CD4-positive, alpha-beta T cell treated with Interleukin-2 at 100 ng/mL for 4 hours (primary cell): ENCODE measurements at regions not wholly inside any gene's neighbourhood (a gene's known extent, or its start where the extent isn't known, plus 50 kb on each side); places are given as distances from the start of the nearest gene placed in this dataset.

Source experiments
- DNase-seq: peaks from one replicate; pipeline ENCODE4 v3.0.0-alpha.2; 2020; ENCODE audit warnings: low spot score

- DNase-seq = no peak
These were observed 50.7 kb downstream of the ARHGAP35 start for GRCh38 chr19:46911456-46911855.

GRCh38 chr19:46913198-46913851 lies 52.5 kb downstream of the ARHGAP35 start:
- no peak for DNase-seq

DNA sequence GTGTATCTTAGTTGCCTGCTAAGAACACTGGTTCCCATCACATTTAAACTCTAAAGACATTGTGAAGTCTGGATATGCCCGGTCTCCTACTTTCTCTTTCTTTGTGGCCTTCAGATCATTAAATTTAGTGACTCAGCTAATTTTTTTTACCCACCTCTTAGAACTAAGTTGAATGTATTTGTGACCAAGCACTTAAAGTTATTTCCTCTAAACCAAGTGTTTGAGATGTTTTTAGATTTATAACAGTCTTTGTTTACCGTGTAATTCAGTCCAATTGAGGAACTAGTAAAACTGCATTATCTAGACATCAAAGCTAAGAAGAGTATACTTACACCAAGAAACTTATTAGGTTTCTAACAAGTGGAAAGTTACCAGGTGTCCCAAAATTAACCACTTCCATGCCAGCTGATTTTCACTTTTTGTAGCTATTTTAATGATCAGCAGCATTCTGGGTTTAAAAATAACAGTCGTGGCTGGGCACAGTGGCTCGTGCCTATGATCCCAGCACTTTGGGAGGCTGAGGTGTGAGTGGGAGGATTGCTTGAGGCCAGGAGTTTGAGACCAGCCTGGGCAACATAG lies 53.1 kb downstream of the ARHGAP35 start:
- DNase-seq = peak; percentile 15

GRCh38 chr19:46915386-46915785 lies 54.6 kb downstream of the ARHGAP35 start:
- no peak for DNase-seq

- DNase-seq = no peak
These were observed 56.2 kb downstream of the ARHGAP35 start for GRCh38 chr19:46917002-46917401.

DNA sequence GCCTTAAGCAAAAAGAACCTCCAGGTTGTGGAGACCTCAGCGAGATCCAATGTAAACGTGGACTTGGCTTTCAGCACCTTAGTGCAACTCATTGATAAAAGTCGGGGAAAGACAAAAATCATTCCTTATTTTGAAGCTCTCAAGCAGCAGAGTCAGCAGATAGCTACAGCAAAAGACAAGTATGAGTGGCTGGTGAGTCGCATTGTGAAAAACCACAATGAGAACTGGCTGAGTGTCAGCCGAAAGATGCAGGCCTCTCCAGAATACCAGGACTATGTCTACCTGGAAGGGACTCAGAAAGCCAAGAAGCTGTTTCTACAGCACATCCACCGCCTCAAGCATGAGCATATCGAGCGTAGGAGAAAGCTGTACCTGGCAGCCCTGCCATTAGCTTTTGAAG lies 58.5 kb downstream of the ARHGAP35 start:
- no peak for DNase-seq

DNA sequence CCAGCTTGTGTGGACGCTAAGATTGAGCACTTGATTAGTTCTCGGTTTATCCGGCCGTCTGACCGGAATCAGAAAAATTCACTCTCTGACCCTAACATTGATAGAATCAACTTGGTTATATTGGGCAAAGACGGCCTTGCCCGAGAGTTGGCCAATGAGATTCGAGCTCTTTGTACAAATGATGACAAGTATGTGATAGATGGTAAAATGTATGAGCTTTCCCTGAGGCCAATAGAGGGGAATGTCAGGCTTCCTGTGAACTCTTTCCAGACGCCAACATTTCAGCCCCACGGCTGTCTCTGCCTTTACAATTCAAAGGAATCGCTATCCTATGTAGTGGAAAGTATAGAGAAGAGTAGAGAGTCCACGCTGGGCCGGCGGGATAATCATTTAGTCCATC lies 59.6 kb downstream of the ARHGAP35 start:
- DNase-seq = no peak

DNA sequence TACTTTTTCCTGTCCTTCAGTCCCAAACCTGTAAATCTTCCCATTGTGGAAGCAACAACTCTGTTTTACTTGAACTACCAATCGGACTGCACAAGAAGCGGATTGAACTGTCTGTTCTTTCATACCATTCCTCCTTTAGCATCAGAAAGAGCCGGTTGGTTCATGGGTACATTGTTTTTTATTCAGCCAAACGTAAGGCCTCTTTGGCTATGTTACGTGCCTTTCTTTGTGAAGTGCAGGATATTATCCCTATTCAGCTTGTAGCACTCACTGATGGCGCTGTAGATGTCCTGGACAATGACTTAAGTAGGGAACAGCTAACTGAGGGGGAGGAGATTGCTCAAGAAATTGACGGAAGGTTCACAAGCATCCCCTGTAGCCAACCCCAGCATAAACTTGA lies 60.3 kb downstream of the ARHGAP35 start:
- no peak for DNase-seq

GRCh38 chr19:46922465-46922864 lies 61.7 kb downstream of the ARHGAP35 start:
- no peak for DNase-seq

GRCh38 chr19:46924874-46925547 lies 64.2 kb downstream of the ARHGAP35 start:
- DNase-seq = peak; percentile 37

DNA sequence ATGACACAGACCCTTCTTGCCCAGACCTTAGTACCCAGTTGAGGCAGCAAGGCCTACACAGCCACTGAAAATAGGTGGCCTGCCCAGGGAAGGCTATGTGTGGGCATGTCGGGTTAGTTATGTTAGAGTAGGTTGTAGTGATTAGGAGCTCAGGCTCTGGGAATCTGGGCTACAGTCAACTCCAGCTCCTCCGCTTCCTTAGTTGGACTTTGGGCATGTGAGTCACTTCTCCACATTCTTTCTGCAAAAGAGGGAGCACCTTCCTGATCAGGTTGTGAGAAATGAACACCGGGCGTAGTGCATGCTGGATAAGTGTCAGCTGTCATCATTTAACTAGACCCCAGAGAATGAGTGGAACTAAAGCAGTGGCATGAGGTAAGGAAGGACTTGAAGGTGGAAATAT lies 64.8 kb downstream of the ARHGAP35 start:
- no peak for DNase-seq

DNA sequence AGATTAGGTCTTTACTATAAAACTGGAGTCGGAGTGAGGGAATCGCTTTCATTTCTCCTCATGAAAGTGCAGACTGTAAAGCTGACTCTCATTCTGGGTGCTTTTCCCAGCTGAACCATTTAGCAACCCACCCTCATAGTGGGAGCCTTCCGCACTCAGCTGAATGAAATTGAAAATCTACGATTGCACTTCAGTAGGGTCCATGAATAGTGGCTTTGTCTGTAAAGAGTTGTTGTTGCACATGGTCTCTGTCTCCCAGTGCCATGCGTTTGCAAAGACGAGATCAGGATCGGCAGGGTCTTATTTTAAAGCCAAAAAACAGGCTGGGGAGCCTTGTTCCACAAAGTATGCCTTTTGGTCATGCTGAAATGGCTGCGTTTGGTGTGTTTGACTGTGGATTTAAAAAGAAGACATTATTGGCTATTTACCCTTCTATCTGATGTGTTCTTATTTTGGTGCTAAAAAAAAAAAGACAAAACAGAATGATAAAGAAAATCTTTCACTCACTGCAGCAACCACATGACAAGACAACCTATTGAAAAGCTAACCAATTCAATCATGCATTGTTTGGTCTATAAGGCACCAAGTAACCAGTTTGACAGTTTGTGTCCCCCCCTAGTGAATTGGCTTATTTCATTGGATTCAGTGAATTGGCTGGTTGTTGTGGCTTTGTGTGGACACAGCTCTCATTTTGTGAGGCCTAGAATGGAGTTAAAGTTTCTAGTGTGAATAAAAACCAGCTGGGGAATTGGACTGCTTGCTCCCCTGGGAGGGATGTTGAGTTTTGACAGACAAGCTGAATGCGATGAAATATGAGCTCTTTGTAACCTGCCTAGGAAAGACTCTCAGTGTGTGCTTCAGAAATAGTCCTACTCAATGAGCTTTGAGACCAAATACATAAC lies 65.6 kb downstream of the ARHGAP35 start:
- no peak for DNase-seq

- DNase-seq = no peak
These were observed 66.3 kb downstream of the ARHGAP35 start for GRCh38 chr19:46927106-46927505.

GRCh38 chr19:46927893-46928292 lies 67.1 kb downstream of the ARHGAP35 start:
- no peak for DNase-seq

GRCh38 chr19:46928951-46929350 lies 68.2 kb downstream of the ARHGAP35 start:
- no peak for DNase-seq

- DNase-seq = no peak
These were observed 70.4 kb downstream of the ARHGAP35 start for GRCh38 chr19:46931202-46931601.

DNA sequence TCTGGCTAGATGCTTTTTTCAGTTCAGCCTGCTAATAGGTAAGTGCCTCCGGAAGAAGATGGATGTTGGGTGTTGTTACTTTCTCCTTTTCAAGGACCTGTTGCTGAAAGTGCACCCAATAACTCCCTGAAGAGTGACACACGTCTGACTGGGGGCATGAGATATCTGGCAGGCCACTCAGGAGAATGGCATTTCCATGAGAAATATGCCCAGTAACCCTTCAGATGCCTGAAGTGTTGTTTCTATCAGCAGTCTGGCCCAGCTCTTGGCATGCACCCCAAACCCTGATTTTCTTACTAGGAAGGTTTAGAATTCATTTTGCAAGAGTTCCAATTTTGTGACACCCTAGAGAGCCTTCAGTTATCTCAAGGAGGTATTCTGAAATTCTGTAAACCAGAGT lies 71.5 kb downstream of the ARHGAP35 start:
- no peak for DNase-seq

- DNase-seq = peak; percentile 35
These were observed 74.4 kb downstream of the ARHGAP35 start for GRCh38 chr19:46935066-46935663.

GRCh38 chr19:46943150-46943946 lies 76.3 kb upstream of the NPAS1 start:
- no peak for DNase-seq

- DNase-seq = no peak
These were observed 75.4 kb upstream of the NPAS1 start for GRCh38 chr19:46944123-46944748.
